H9 (cell line): ENCODE measurements at regions not wholly inside any gene's neighbourhood (a gene's known extent, or its start where the extent isn't known, plus 50 kb on each side); places are given as distances from the start of the nearest gene placed in this dataset.

Source experiments
- DNase-seq: peaks from one replicate; pipeline ENCODE4 v3.0.0-alpha.2; 2017
- H2AFZ ChIP-seq: one replicate; pipeline ENCODE4 v1.6.1; 2013; ENCODE audit warnings: mild to moderate bottlenecking, low read length, control low read depth, moderate library complexity
- H2AK5ac ChIP-seq: 2 replicates; pipeline ENCODE4 v1.6.1; 2013; ENCODE audit warnings: low read length, control low read depth, mixed read lengths; ENCODE audit not compliant: insufficient read length
- H2BK120ac ChIP-seq: one replicate; pipeline ENCODE4 v1.6.1; 2013; ENCODE audit warnings: low read depth, mild to moderate bottlenecking, low read length, control low read depth, inconsistent platforms; ENCODE audit not compliant: poor library complexity, severe bottlenecking
- H2BK12ac ChIP-seq: 2 replicates; pipeline ENCODE4 v1.6.1; 2013; ENCODE audit warnings: low read length, control low read depth, mixed read lengths, low read depth; ENCODE audit not compliant: insufficient read length
- H2BK15ac ChIP-seq: 2 replicates; pipeline ENCODE4 v1.6.1; 2013; ENCODE audit warnings: low read depth, low read length, control low read depth
- H2BK20ac ChIP-seq: one replicate; pipeline ENCODE4 v1.6.1; 2013; ENCODE audit warnings: low read depth, mild to moderate bottlenecking, low read length, control low read depth, inconsistent platforms; ENCODE audit not compliant: poor library complexity, severe bottlenecking
- H2BK5ac ChIP-seq: 2 replicates; pipeline ENCODE4 v1.6.1; 2013; ENCODE audit warnings: low read length, control low read depth, mixed read lengths; ENCODE audit not compliant: insufficient read length
- H3K14ac ChIP-seq: 2 replicates; pipeline ENCODE4 v1.6.1; 2013; ENCODE audit warnings: low read length, control low read depth; ENCODE audit not compliant: insufficient read depth
- H3K18ac ChIP-seq: 2 replicates; pipeline ENCODE4 v1.6.1; 2013; ENCODE audit warnings: low read depth, mild to moderate bottlenecking, mixed read lengths, low read length, control low read depth; ENCODE audit not compliant: insufficient read length
- H3K23ac ChIP-seq: 2 replicates; pipeline ENCODE4 v1.6.1; 2013; ENCODE audit warnings: low read length, control low read depth, mixed read lengths, low read depth; ENCODE audit not compliant: insufficient read length
- H3K23me2 ChIP-seq: 2 replicates; pipeline ENCODE4 v1.6.1; 2013; ENCODE audit warnings: low read depth, mild to moderate bottlenecking, mixed read lengths, low read length, control low read depth; ENCODE audit not compliant: insufficient read length, poor library complexity, severe bottlenecking
- H3K27ac ChIP-seq: 2 replicates; pipeline ENCODE4 v1.5.1; 2013; ENCODE audit warnings: low read length, control low read depth, mixed read lengths, low read depth; ENCODE audit not compliant: insufficient read length
- H3K27me3 ChIP-seq: 2 replicates; pipeline ENCODE4 v1.6.1; 2013; ENCODE audit warnings: low read length, control low read depth, inconsistent platforms; ENCODE audit not compliant: insufficient read depth
- H3K4ac ChIP-seq: 2 replicates; pipeline ENCODE4 v1.6.1; 2013; ENCODE audit warnings: low read depth, mild to moderate bottlenecking, control low read depth, inconsistent platforms, low read length, moderate library complexity
- H3K4me1 ChIP-seq: 2 replicates; pipeline ENCODE4 v1.6.1; 2013; ENCODE audit warnings: low read length, control low read depth, inconsistent platforms; ENCODE audit not compliant: insufficient read depth
- H3K4me2 ChIP-seq: 2 replicates; pipeline ENCODE4 v1.6.1; 2013; ENCODE audit warnings: low read length, control low read depth, mixed read lengths; ENCODE audit not compliant: insufficient read length, insufficient read depth
- H3K56ac ChIP-seq: 2 replicates; pipeline ENCODE4 v1.6.1; 2013; ENCODE audit warnings: low read depth, mild to moderate bottlenecking, mixed read lengths, low read length, control low read depth; ENCODE audit not compliant: insufficient read length
- H3K79me1 ChIP-seq: 2 replicates; pipeline ENCODE4 v1.6.1; 2013; ENCODE audit warnings: low read depth, mild to moderate bottlenecking, moderate library complexity, low read length, control low read depth, inconsistent platforms; ENCODE audit not compliant: insufficient read depth, poor library complexity, severe bottlenecking
- H3K79me2 ChIP-seq: 2 replicates; pipeline ENCODE4 v1.6.1; 2013; ENCODE audit warnings: low read length, control low read depth, inconsistent platforms; ENCODE audit not compliant: insufficient read depth
- H3K9ac ChIP-seq: 2 replicates; pipeline ENCODE4 v1.6.1; 2013; ENCODE audit warnings: low read length, control low read depth, mixed read lengths; ENCODE audit not compliant: insufficient read length; ENCODE audit errors: extremely low read depth
- H3K9me3 ChIP-seq: one replicate; pipeline ENCODE4 v1.6.1; 2013; ENCODE audit warnings: low read depth, low read length, inconsistent platforms; ENCODE audit not compliant: control insufficient read depth
- H3T11ph ChIP-seq: one replicate; pipeline ENCODE4 v1.6.1; 2013; ENCODE audit warnings: mild to moderate bottlenecking, low read length, control low read depth, inconsistent platforms
- H4K20me1 ChIP-seq: one replicate; pipeline ENCODE4 v1.6.1; 2013; ENCODE audit not compliant: control insufficient read depth, insufficient read length, insufficient read depth
- H4K5ac ChIP-seq: 2 replicates; pipeline ENCODE4 v1.6.1; 2013; ENCODE audit warnings: low read depth, mild to moderate bottlenecking, mixed read lengths, low read length, control low read depth; ENCODE audit not compliant: insufficient read length
- H4K8ac ChIP-seq: replicated peaks from 2 replicates; pipeline ENCODE4 v1.6.1; 2013; ENCODE audit warnings: low read length, control low read depth, mixed read lengths, low read depth; ENCODE audit not compliant: insufficient read length
- H4K91ac ChIP-seq: 2 replicates; pipeline ENCODE4 v1.6.1; 2013; ENCODE audit warnings: low read depth, mild to moderate bottlenecking, moderate library complexity, mixed read lengths, low read length, control low read depth; ENCODE audit not compliant: insufficient read length
- H3K27ac Mint-ChIP-seq, 3 experiments: 2 replicates in 2 of 3; 3 replicates in 1 of 3; pipeline ENCODE4 v1.8.0; 2020 to 2021; ENCODE audit warnings: mixed read lengths in 3 of 3, mild to moderate bottlenecking in 1 of 3, moderate library complexity in 1 of 3
- H3K27me3 Mint-ChIP-seq: 2 replicates; pipeline ENCODE4 v1.8.0; 2021; ENCODE audit warnings: low read depth, mild to moderate bottlenecking, moderate library complexity, mixed read lengths
- H3K36me3 Mint-ChIP-seq, 3 experiments: 2 replicates in 2 of 3; 3 replicates in 1 of 3; pipeline ENCODE4 v1.8.0; 2020 to 2021; ENCODE audit warnings: low read depth in 3 of 3, mixed read lengths in 3 of 3; ENCODE audit not compliant: insufficient read depth in 1 of 3
- H3K4me1 Mint-ChIP-seq, 2 experiments: 2 replicates each; pipeline ENCODE4 v1.8.0; 2020; ENCODE audit warnings: mixed read lengths in 2 of 2
- H3K4me3 Mint-ChIP-seq, 2 experiments: 2 replicates in 1 of 2; 3 replicates in 1 of 2; pipeline ENCODE4 v1.8.0; 2020 to 2021; ENCODE audit warnings: mild to moderate bottlenecking in 2 of 2, mixed read lengths in 2 of 2, moderate library complexity in 1 of 2
- H3K9me3 Mint-ChIP-seq, 2 experiments: 2 replicates in 1 of 2; 3 replicates in 1 of 2; pipeline ENCODE4 v1.8.0; 2020; ENCODE audit warnings: mild to moderate bottlenecking in 2 of 2, mixed read lengths in 2 of 2, moderate library complexity in 1 of 2
- CTCF ChIP-seq: fragments of 200-600 bp; sonication (generic); conservative IDR thresholded peaks from 3 replicates; pipeline ENCODE4 v1.8.0; 2021; ENCODE audit warnings: antibody characterized with exemption, mild to moderate bottlenecking
- WGBS: extraction: QIAGEN DNeasy Blood & Tissue Kit; methylation state at CpG from one replicate; pipeline ENCODE4 v1.1.7; 2013; ENCODE audit warnings: missing lambda C conversion rate, low lambda C conversion rate, mixed read lengths; ENCODE audit not compliant: insufficient read length; ENCODE audit errors: extremely low coverage; 5-methylcytosine and 5-hydroxymethylcytosine counted together

GRCh38 chr6:141986457-141986856 lies 146.3 kb upstream of the GJE1 start:
- no peak overlapping the region for H3T11ph ChIP-seq
- no peak overlapping the region for H2AFZ ChIP-seq

More at GRCh38 chr6:141986457-141986856, 146.3 kb upstream of the GJE1 start:
- H2AK5ac ChIP-seq: no peak overlapping the region
- no peak overlapping the region for H4K5ac ChIP-seq
- no peak overlapping the region for H3K56ac ChIP-seq
- peaks cover 20 to 24% of the 10 kb centered on the region in 2 experiments for H3K4me1 Mint-ChIP-seq
- H3K27ac Mint-ChIP-seq: peak overlapping the region in 1 of 3 experiments; percentile 59; a peak in 1 of 7 replicates
- no peaks in the 10 kb centered on the region; the same call in 1 of the 2 replicates for H3K27me3 ChIP-seq
- H3K14ac ChIP-seq: no peak overlapping the region
- H3K9me3 ChIP-seq: no peaks in the 10 kb centered on the region
- H3K23me2 ChIP-seq: no peaks in the 10 kb centered on the region
- H3K79me2 ChIP-seq: no peaks in the 10 kb centered on the region
- H4K91ac ChIP-seq: no peak overlapping the region
- no peak overlapping the region for H2BK120ac ChIP-seq
- no peak for DNase-seq
- no peak overlapping the region for H2BK15ac ChIP-seq
- no peaks in the 10 kb centered on the region for H4K20me1 ChIP-seq
- no peak overlapping the region for H3K4me3 Mint-ChIP-seq
- no peak overlapping the region for H3K4ac ChIP-seq
- no peak overlapping the region for H2BK5ac ChIP-seq
- H3K36me3 Mint-ChIP-seq: no peaks in the 10 kb centered on the region
- no peaks in the 10 kb centered on the region for H3K9me3 Mint-ChIP-seq
- no peaks in the 10 kb centered on the region for H3K79me1 ChIP-seq
- H2BK20ac ChIP-seq: no peak overlapping the region
- no peak overlapping the region for H3K18ac ChIP-seq
- H3K27ac ChIP-seq: no peak overlapping the region
- TF ChIP-seq CTCF: no peak
- WGBS: no CpG with 5 or more reads among the region's 4 CpGs
- H3K9ac ChIP-seq: no peak overlapping the region
- no peak overlapping the region for H4K8ac ChIP-seq
- H2BK12ac ChIP-seq: no peak overlapping the region
- no peak overlapping the region for H3K23ac ChIP-seq
- H3K4me2 ChIP-seq: no peak overlapping the region
- H3K4me1 ChIP-seq: peaks cover 7% of the 10 kb centered on the region; the same call in 1 of the 2 replicates
- no peaks in the 10 kb centered on the region for H3K27me3 Mint-ChIP-seq
